Medulla oblongata (tissue), 1 donor: ENCODE measurements at regions not wholly inside any gene's neighbourhood (a gene's known extent, or its start where the extent isn't known, plus 50 kb on each side); places are given as distances from the start of the nearest gene placed in this dataset.
A peak's percentile ranks its signal among the peaks of the same experiment; 100 is the strongest.

Experiments
- DNase-seq: peaks from one replicate; pipeline ENCODE4 v3.0.0-alpha.2; 2015; ENCODE audit errors: extremely low spot score

DNA sequence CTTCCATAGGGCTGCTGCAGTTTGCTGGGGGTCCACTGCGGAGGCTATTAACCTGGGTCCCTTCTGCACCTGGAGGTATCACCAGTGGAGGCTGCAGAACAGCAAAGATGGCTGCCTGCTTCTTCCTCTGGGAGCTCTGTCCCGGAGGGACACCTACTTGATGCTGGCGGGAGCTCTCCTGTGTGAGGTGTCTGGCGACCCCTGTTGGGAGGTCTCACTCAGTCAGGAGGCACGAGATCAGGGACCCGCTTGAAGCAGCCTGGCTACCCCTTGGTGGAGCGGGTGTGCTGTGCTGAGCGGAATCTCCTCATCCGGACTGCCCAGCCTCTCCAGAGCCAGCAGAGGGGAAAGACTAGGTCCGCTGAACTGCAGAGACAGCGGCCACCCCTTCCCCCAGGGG lies 56.0 kb upstream of the CTXND1 start:
- DNase-seq = no peak

- DNase-seq = peak; percentile 27
Measured at GRCh38 chr15:80309769-80310384, 57.9 kb upstream of the CTXND1 start.

DNA sequence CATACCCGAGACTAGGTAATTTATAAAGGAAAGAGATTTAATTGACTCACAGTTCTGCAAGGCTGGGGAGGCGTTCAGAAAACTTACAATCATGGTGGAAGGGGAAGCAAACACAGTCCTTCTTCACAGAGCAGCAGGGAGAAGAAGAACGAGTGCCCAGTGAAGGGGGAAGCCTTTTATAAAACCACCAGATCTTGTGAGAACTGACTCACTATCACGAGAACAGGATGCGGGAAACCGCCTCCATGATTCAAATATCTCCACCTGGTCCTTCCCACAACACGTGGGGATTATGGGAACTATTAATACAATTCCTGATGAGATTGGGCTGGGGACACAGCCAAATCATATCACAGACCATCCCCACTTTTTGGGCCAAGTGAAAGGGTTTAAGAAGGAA lies 58.8 kb upstream of the CTXND1 start:
- no peak for DNase-seq

DNA sequence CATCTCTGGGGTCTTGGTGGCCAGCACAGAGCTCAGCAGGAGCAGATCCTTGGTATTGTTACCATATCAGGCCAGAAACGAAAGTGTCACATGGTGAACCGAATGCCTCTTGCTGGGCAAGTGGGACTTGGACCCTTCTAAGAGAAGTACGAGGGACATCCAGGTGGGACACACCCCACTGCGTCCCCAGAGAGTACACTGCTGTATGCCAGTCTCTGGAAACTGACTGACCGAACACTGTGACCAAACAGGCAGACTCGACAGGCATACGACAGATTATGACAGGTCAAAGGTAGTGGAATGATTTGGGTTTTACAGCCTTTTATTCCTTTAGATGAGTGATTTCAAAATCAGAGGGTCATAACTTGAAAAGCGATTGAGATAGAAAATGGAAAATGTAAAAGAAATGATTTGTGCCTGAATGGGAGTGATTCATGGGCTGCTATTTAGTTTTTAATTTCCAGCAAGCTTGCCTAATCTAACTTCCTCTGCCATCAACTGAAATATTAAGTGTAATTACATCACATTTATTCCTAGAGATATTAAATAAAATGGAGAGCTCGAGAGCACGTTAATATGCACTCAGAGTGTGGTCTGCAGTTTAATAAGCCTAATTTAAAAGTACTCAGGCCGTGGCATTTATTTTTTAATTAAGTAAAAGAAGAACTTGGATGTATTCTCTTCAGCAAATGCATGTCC lies 63.4 kb upstream of the CTXND1 start:
- DNase-seq = no peak

DNA sequence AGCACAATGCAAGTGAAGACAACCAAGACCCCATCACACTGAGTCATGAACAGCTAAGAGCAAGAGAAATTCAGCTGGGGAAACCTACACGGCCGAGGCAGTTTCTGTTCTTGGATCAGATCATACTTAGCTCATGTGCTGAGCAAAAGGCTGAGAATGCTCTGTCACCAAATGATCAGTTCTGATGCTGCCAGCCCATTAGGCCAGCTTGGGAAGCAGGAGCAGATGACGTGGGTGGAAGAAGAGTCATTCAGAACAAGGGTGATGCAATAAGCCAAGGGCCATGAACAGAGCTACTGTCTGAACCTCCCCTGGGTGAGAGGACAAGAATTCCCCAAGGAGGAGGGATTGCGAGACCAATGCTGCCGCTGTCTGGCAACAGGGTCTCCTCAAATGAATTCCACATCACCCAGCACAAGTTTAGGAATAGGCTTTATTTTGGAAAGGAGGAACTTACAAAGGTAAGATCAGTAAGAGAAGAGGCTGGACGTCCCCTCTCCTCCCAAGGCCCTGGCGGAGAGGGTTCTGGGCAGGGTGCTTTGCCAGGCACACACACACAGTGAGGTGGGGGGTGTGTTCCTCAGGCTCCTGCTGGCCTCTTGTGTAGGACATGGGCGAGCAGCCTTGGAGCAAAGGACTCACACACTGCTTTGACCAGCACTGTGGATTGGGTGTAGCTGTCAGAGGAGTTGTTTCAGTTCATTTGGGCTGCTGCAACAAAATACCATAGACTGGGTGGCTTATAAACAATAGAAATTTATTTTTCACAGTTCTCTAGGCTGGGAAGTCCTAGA lies 65.6 kb upstream of the CTXND1 start:
- DNase-seq = peak; percentile 30

GRCh38 chr15:80321853-80322252 lies 69.8 kb upstream of the CTXND1 start:
- peak; percentile 9 for DNase-seq

DNA sequence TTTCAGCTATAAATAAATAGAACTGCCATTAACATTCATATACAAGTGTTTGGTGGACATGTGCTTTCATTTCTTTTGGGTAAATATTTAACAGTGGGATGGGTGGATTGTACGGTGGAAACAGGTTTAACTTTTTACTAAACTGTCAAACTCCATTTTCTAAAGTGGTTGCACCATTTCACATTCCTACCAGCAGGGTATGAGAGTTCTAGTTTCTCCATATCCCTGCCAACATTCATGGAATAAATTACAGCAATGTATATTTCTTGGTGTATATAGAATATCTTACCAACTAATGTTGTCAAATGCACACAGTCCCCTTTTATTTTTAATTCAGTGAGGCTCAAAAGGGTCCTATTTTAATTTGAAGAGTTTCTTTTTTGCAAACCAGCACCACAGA lies 71.3 kb upstream of the CTXND1 start:
- no peak for DNase-seq

DNA sequence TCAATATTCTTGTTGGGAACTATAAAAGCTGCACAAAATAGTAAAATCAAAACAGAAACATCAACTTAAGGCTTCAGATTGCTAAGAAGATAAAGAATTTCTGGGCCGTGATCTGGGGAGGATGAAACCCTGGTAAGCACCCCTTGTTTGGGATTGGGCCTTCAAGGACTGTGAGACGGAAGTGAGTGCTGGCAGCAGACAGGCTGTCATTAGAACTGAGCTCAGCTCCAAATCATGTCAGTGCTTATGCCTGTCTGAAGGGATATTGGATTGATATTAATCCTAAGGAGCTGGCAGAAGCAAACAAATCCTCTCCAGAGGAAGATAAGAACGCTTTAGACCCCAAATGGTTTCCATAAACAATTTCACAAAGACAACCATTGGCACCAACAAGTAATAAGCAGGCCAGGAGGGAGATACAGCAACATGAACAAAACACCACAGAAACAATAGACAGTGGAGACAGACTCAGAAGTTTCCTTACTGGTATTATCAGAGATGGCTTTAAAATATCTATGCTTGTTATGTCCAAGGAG lies 72.6 kb upstream of the CTXND1 start:
- DNase-seq = no peak

- DNase-seq = no peak
Measured at GRCh38 chr15:80325206-80325605, 73.2 kb upstream of the CTXND1 start.

DNA sequence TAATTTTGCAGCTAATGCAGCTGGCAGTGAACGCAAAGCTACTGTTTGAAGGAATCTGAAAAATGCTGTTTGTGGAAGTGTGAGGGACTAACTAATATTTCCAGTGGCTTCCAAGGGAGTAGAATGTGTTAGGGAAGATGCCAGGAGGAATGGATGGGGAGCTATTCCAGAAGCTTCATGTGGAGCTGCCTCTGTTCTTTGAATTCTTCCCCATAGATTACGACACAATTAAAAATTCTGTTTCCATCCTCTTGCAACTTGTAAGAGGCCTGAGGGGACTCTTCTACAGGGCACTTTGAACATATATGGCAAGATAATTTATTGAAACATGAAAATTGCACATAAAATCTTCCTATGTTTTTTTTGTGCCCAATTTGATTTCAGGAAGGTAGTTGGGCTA lies 74.3 kb upstream of the CTXND1 start:
- no peak for DNase-seq

GRCh38 chr15:80328496-80328895 lies 75.7 kb upstream of the ARNT2 start:
- no peak for DNase-seq

- DNase-seq = no peak
Measured at GRCh38 chr15:80331886-80332406, 72.2 kb upstream of the ARNT2 start.

GRCh38 chr15:80333261-80333660 lies 70.9 kb upstream of the ARNT2 start:
- DNase-seq = peak; percentile 15

DNA sequence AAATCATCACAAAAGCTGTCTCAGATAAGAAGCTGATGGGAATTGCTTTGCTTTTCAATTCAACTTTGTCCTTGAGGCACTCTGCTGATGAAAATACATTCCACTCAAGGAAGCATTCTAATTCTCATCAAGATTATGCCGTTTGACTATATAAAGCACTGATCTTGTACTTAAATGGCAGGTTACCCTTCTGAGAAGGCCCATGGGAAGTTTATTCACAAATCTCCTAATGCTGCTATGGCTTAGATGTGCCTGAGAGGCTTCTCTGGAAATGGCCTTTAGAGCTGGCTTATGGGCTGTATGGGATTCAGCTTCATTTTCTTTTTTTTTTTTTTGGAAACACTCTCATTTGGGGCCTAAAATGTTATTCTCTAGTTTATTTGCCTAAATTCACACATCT lies 69.7 kb upstream of the ARNT2 start:
- no peak for DNase-seq

- no peak for DNase-seq
Measured at GRCh38 chr15:80339601-80340000, 64.6 kb upstream of the ARNT2 start.

- no peak for DNase-seq
Measured at GRCh38 chr15:80342148-80342547, 62.0 kb upstream of the ARNT2 start.

DNA sequence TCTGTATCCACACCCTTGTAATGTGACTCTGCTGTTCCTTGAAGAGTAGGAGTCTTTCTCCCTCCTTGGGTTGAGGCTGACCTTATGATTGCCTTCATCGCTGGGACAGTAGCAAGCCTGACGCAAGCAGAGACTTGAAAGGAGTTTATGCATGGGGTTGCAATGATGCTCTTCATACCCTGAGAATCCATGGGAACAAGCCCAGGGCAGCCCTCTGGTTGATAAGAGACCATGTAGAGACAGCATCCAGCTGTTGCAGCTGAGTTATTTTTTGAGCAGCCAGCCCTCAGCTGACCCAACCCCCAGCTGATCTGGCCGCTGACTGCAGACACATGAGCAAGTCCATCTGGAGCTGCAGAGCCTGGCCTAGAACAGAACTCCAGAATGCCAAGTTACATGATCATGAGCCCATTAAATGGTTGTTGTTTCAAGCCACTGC lies 60.6 kb upstream of the ARNT2 start:
- no peak for DNase-seq

DNA sequence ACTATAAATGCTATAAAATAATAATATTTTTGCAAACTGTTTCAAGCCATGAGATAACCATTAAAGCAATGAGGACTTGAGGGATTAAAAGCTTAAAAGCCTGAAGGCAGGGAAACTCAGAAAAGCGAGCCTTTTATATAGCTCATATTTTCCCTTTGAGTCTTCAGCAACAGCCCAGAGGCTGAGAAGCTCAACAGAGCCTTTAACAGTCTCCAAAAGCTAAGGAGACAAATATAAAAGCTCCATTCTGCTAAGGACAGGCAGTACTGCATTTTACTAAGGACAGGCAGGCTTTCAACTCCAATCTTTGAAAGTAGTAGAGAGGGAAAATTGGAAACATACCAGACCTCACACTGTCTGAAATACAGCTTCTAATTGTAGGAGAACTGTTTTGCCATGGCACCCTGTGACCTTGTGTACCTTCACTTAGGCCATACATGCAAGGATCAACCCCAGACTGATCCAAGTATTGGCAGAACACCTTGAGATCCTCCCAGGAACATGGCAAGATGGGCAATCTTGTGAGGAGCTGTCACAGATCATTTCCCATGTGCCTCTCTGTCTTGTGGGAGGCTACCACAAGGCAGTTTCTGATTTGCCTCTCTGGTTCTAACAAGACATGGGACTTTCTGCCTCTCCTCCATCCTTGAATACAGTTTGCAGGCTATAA lies 53.1 kb upstream of the ARNT2 start:
- DNase-seq = peak; percentile 47
